Erythroblast (primary cell): ENCODE measurements at regions not wholly inside any gene's neighbourhood (a gene's known extent, or its start where the extent isn't known, plus 50 kb on each side); places are given as distances from the start of the nearest gene placed in this dataset.

Experiments used
- GATA1 ChIP-seq: IDR thresholded peaks from 2 replicates; pipeline ENCODE4 v1.6.1; 2011; ENCODE audit warnings: low read depth, mild to moderate bottlenecking, control low read depth, low read length, moderate library complexity
- POLR2A ChIP-seq: IDR thresholded peaks from 2 replicates; pipeline ENCODE4 v1.6.1; 2011; ENCODE audit warnings: mild to moderate bottlenecking, low read length

DNA sequence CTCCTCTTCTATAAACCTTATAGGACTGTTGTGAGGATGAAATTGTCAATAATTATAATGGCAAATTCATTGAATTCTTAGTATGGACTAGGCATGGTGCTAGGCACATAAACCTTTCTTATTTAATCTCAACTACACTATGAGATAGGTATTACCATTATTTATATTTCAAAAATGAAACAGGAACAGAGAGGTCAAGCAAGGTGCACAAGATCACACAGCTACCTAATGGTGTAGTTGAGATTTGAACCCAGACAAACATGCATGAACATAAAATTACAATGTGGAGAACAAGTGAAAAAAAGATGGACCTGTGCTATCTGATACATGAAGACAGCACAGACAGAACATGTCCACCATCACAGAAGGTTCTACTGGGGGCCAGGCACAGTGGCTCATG, 156.7 kb downstream of the AXIN2 start:
- TF ChIP-seq POLR2A (no peak), GATA1 (no peak)
